ENCODE measurements at regions not wholly inside any gene's neighbourhood (a gene's known extent, or its start where the extent isn't known, plus 50 kb on each side); places are given as distances from the start of the nearest gene placed in this dataset.
"Not testable (repeated sequence)": the region's sequence is repeated elsewhere in the genome, so short reads cannot be mapped to it uniquely, and the experiment has no call there.

- FAIRE-seq (no peak), DNase-seq (ENCODE audit: insufficient read length, low spot score) (no peak)
These were observed 118.1 kb downstream of the ASB7 start for GRCh38 chr15:100720406-100720967.

- DNase-seq (ENCODE audit: insufficient read length, low spot score) (no peak), FAIRE-seq (no peak)
These were observed 119.6 kb downstream of the ASB7 start for GRCh38 chr15:100721758-100722550.

GRCh38 chr15:100722551-100723314, 120.3 kb downstream of the ASB7 start:
- no peak for FAIRE-seq

GRCh38 chr15:100723315-100723801, 121.0 kb downstream of the ASB7 start:
- FAIRE-seq (no peak), DNase-seq (ENCODE audit: insufficient read length, low spot score) (no peak)

More at GRCh38 chr15:100722551-100723314, 120.3 kb downstream of the ASB7 start:
- no peak for DNase-seq (ENCODE audit: insufficient read length, low spot score)

GRCh38 chr15:100725121-100726069, 123.0 kb downstream of the ASB7 start:
- FAIRE-seq = no peak
- no peak for DNase-seq (ENCODE audit: insufficient read length, low spot score)

- DNase-seq (ENCODE audit: insufficient read length, low spot score) (no peak), FAIRE-seq (no peak)
These were observed 123.7 kb downstream of the ASB7 start for GRCh38 chr15:100726070-100726420.

- FAIRE-seq = no peak
These were observed 124.2 kb downstream of the ASB7 start for GRCh38 chr15:100726421-100727190.

GRCh38 chr15:100727291-100727851, 125.0 kb downstream of the ASB7 start:
- DNase-seq (ENCODE audit: insufficient read length, low spot score) = no peak
- no peak for FAIRE-seq

More at GRCh38 chr15:100726421-100727190, 124.2 kb downstream of the ASB7 start:
- DNase-seq (ENCODE audit: insufficient read length, low spot score) = no peak

GRCh38 chr15:100728371-100729201, 126.2 kb downstream of the ASB7 start:
- FAIRE-seq = no peak
- DNase-seq (ENCODE audit: insufficient read length, low spot score) = no peak

GRCh38 chr15:100729461-100729860, 127.1 kb downstream of the ASB7 start:
- FAIRE-seq (no peak), DNase-seq (ENCODE audit: insufficient read length, low spot score) (no peak)

GRCh38 chr15:100730129-100730528, 127.7 kb downstream of the ASB7 start:
- DNase-seq (ENCODE audit: insufficient read length, low spot score) (no peak), FAIRE-seq (no peak)

- no peak for DNase-seq (ENCODE audit: insufficient read length, low spot score)
- no peak for FAIRE-seq
These were observed 128.4 kb downstream of the ASB7 start for GRCh38 chr15:100730655-100731266.

- DNase-seq (ENCODE audit: insufficient read length, low spot score) = no peak
- no peak for FAIRE-seq
These were observed 129.1 kb downstream of the ASB7 start for GRCh38 chr15:100731267-100732152.

- no peak for DNase-seq (ENCODE audit: insufficient read length, low spot score)
- FAIRE-seq = no peak
These were observed 130.0 kb downstream of the ASB7 start for GRCh38 chr15:100732211-100733055.

- FAIRE-seq = no peak
- no peak for DNase-seq (ENCODE audit: insufficient read length, low spot score)
These were observed 130.9 kb downstream of the ASB7 start for GRCh38 chr15:100733101-100733842.

- DNase-seq (ENCODE audit: insufficient read length, low spot score); FAIRE-seq: not testable (repeated sequence)
These were observed 131.4 kb downstream of the ASB7 start for GRCh38 chr15:100733843-100734185.

Data from GM19239 (cell line).